HEK293T (cell line): ENCODE measurements at regions not wholly inside any gene's neighbourhood (a gene's known extent, or its start where the extent isn't known, plus 50 kb on each side); places are given as distances from the start of the nearest gene placed in this dataset.

ENCODE experiments used
- ARNT ChIP-seq: fragments of 450-650 bp; IDR thresholded peaks from 2 replicates; pipeline ENCODE4 v1.6.1; 2017; ENCODE audit warnings: mild to moderate bottlenecking
- BHLHE40 ChIP-seq: fragments of 450-650 bp; IDR thresholded peaks from 2 replicates; pipeline ENCODE4 v1.6.1; 2016; ENCODE audit warnings: mild to moderate bottlenecking, moderate library complexity, borderline replicate concordance
- CTBP1 ChIP-seq: fragments of 450-650 bp; IDR thresholded peaks from 2 replicates; pipeline ENCODE4 v1.6.1; 2016; ENCODE audit warnings: borderline replicate concordance
- ELF4 ChIP-seq: fragments of 450-650 bp; IDR thresholded peaks from 2 replicates; pipeline ENCODE4 v1.6.1; 2017; ENCODE audit warnings: antibody characterized with exemption
- FOXA1 ChIP-seq: fragments of 450-650 bp; IDR thresholded peaks from 2 replicates; pipeline ENCODE4 v1.6.1; 2016; ENCODE audit warnings: mild to moderate bottlenecking
- FOXM1 ChIP-seq: fragments of 450-650 bp; IDR thresholded peaks from 2 replicates; pipeline ENCODE4 v1.6.1; 2017; ENCODE audit warnings: mild to moderate bottlenecking, borderline replicate concordance
- HDGF ChIP-seq: fragments of 450-650 bp; IDR thresholded peaks from 2 replicates; pipeline ENCODE4 v1.6.1; 2017; ENCODE audit warnings: antibody characterized with exemption, borderline replicate concordance
- L3MBTL2 ChIP-seq: fragments of 450-650 bp; conservative IDR thresholded peaks from 2 replicates; pipeline ENCODE4 v1.6.1; 2016; ENCODE audit warnings: mild to moderate bottlenecking
- NFRKB ChIP-seq: fragments of 450-650 bp; IDR thresholded peaks from 2 replicates; pipeline ENCODE4 v1.6.1; 2016; ENCODE audit warnings: mild to moderate bottlenecking, moderate library complexity
- SP1 ChIP-seq: fragments of 450-650 bp; IDR thresholded peaks from 2 replicates; pipeline ENCODE4 v1.6.1; 2017
- SUZ12 ChIP-seq: fragments of 450-650 bp; IDR thresholded peaks from 2 replicates; pipeline ENCODE4 v1.6.1; 2016; ENCODE audit warnings: mild to moderate bottlenecking
- TARDBP ChIP-seq: fragments of 450-650 bp; IDR thresholded peaks from 2 replicates; pipeline ENCODE4 v1.6.1; 2016
- TF ChIP-seq, protein P1 (sequence below): fragments of 450-650 bp; IDR thresholded peaks from 2 replicates; pipeline ENCODE4 v1.6.1; 2016

DNA sequence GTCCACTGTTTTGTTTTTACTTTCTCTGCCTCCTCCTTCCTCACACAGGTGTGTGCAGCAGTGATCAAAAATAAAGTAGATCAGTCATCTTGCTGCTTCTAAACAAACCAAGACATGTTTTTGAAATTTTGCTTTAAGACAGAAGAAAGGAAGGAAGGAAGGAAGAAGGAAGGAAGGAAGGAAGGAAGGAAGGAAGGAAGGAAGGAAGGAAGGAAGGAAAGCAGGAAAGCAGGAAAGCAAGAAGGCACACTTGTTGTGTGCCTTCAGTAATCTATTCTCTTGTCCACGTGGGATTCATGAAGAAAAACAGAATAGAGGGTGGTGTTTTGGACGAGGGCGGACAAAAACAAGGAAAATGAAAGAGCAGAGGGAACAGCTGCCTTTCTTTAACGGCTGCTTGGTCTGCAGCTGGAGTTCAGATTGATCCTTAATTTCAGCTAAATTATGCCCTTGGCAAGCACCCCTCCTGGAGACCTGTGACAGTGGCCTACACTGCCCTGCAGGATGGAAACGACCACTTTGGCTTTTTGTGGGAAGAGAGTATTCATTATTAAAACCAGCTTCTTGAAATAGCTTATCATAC is 188.5 kb upstream of the IRX3 start:
- TF ChIP-seq ARNT (no peak), SUZ12 (no peak), BHLHE40 (no peak), CTBP1 (no peak), FOXM1 (no peak), HDGF (no peak), ELF4 (no peak), L3MBTL2 (no peak), NFRKB (no peak), TARDBP (no peak), FOXA1 (no peak), SP1 (no peak)
- TF ChIP-seq, protein P1, sequence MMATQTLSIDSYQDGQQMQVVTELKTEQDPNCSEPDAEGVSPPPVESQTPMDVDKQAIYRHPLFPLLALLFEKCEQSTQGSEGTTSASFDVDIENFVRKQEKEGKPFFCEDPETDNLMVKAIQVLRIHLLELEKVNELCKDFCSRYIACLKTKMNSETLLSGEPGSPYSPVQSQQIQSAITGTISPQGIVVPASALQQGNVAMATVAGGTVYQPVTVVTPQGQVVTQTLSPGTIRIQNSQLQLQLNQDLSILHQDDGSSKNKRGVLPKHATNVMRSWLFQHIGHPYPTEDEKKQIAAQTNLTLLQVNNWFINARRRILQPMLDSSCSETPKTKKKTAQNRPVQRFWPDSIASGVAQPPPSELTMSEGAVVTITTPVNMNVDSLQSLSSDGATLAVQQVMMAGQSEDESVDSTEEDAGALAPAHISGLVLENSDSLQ, result no peak
